Left ventricle myocardium inferior (tissue), 1 donor: ENCODE measurements at regions not wholly inside any gene's neighbourhood (a gene's known extent, or its start where the extent isn't known, plus 50 kb on each side); places are given as distances from the start of the nearest gene placed in this dataset.

Experiments
- DNase-seq: peaks from one replicate; pipeline ENCODE4 v3.0.0-alpha.2; 2020
- H3K27ac ChIP-seq: fragments of 200-600 bp; replicated peaks from 2 replicates; pipeline ENCODE4 v1.8.0; 2021
- H3K27me3 ChIP-seq: fragments of 200-600 bp; 2 replicates; pipeline ENCODE4 v1.8.0; 2021; ENCODE audit warnings: low read depth
- H3K36me3 ChIP-seq: fragments of 200-600 bp; 2 replicates; pipeline ENCODE4 v1.8.0; 2021
- H3K4me1 ChIP-seq: fragments of 200-600 bp; 2 replicates; pipeline ENCODE4 v1.8.0; 2021
- H3K4me3 ChIP-seq: fragments of 200-600 bp; 2 replicates; pipeline ENCODE4 v1.8.0; 2021; ENCODE audit warnings: mild to moderate bottlenecking, moderate library complexity
- H3K9me3 ChIP-seq: fragments of 200-600 bp; replicated peaks from 2 replicates; pipeline ENCODE4 v1.8.0; 2021
- CTCF ChIP-seq: fragments of 200-600 bp; IDR thresholded peaks from 2 replicates; pipeline ENCODE4 v1.8.0; 2021; ENCODE audit warnings: antibody characterized with exemption, mild to moderate bottlenecking, borderline replicate concordance
- intact Hi-C: fragments of 100-400 bp; cut with micrococcal nuclease; formaldehyde crosslinking; loops from one replicate; pipeline ENCODE4 v1.11.0; 2022
- donor health status: DM: no; HTN: yes; CAD: no; lungs with severe emphysema.

DNA sequence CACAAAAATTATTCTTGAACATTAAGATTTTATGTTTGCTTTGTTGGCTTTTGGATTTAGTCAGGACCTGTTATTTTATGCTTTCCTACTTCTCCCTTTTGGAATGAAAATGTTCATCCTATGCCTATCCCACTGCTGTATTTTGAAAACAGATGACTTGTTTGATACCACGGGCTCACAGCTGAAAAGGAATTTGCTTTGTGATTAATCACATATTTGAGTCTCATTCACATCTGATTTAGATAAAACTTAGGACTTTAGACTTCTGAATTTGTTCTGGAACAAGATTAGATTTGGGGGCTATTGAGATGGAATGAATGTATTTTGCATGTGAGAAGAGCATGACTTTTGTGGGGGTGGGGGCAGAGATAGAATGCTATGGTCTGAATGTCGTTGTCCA lies 1012.6 kb downstream of the CDH11 start:
- Histone ChIP-seq H3K27me3 (no peaks in the 10 kb centered on the region), H3K36me3 (no peaks in the 10 kb centered on the region), H3K4me1 (no peaks in the 10 kb centered on the region), H3K27ac (no peak overlapping the region), H3K9me3 (no peaks in the 10 kb centered on the region), H3K4me3 (no peak overlapping the region)
- intact Hi-C loops, result no loop called here
- no peak for DNase-seq
- no peak for TF ChIP-seq CTCF

DNA sequence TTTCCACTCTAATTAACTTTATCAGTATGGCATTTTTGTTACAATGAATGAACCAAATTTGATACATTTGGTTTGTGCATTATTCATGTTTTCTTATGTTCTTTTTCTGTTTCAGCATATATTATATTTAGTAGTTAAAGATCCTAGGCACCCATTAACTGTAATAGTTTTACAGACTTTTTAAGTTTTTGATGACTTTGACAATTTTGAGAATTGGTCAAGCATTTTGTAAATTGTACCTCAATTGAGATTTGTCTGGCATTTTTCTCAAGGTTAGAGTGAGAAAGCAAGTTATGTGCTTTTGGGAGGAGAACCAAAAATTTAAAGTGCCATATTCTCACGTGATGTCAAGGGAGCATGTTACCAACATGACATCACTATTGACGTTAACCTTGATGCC lies 1019.2 kb downstream of the CDH11 start:
- Histone ChIP-seq H3K36me3 (no peaks in the 10 kb centered on the region), H3K9me3 (no peaks in the 10 kb centered on the region), H3K27ac (no peak overlapping the region), H3K27me3 (no peaks in the 10 kb centered on the region), H3K4me1 (no peaks in the 10 kb centered on the region), H3K4me3 (no peak overlapping the region)
- no peak for DNase-seq
- intact Hi-C loops, result no loop called here
- TF ChIP-seq CTCF, result no peak

GRCh38 chr16:64098451-64098850 lies 1023.4 kb downstream of the CDH11 start:
- peaks cover 5% of the 10 kb centered on the region for H3K4me1 ChIP-seq
- TF ChIP-seq CTCF, result no peak
- no peaks in the 10 kb centered on the region for H3K9me3 ChIP-seq
- no peak overlapping the region for H3K4me3 ChIP-seq
- H3K27ac ChIP-seq, result no peak overlapping the region
- DNase-seq, result no peak
- no peaks in the 10 kb centered on the region for H3K27me3 ChIP-seq
- intact Hi-C loops, result no loop called here
- no peaks in the 10 kb centered on the region for H3K36me3 ChIP-seq

DNA sequence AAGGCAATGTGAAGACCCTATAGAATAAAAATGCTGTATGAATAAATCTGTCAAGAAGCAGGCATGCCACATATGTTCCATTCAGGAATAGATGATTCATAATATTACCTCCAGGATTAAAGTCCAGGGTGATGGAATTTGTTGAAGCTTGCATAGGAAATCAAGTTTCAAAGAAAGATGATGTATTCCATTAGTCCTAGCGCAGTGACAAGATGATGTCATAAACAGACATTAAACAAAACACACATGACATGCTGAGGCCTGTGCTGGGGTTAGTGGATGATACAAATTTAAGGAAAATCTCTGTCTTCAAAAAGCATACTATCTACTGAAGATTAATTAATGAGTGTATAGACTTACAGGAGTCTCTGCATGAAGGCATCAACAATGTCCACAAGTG lies 1025.2 kb downstream of the CDH11 start:
- no peak for DNase-seq
- H3K4me3 ChIP-seq, result no peak overlapping the region
- H3K9me3 ChIP-seq, result no peaks in the 10 kb centered on the region
- TF ChIP-seq CTCF, result no peak
- H3K27ac ChIP-seq, result no peak overlapping the region
- H3K27me3 ChIP-seq, result no peaks in the 10 kb centered on the region
- intact Hi-C loops, result no loop called here
- H3K4me1 ChIP-seq, result peaks cover 5% of the 10 kb centered on the region
- no peaks in the 10 kb centered on the region for H3K36me3 ChIP-seq

DNA sequence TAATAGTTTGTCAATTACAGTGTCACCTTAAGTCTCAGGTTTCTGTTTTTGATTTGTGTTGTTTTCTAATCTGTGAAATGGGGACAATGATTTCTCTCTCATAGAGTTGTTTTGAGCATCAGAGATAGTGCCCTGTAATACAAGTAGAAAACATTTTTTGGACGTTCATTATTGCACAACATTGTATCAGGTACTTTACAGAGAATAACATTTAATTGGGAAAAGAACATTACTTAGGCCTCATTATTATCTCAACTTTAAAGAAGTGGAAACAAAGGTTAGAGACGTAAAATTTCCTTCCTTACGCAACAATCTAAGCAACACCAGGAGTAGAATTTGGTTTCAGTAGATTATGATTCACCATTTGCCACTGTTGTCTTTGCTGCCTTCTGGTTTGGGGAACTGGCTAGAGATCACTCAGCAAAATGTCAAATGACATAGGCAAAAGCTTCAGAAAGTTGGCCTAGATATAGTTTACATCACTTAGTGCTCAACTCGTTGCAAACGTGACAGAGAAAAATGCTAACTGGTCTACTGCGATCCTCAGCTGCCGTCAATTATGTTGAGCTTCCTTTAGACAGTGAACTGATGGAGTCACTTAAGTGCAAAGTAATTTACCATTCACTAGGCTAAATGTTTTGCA lies 1026.8 kb downstream of the CDH11 start:
- H3K4me3 ChIP-seq, result no peak overlapping the region
- no peaks in the 10 kb centered on the region for H3K36me3 ChIP-seq
- DNase-seq, result no peak
- TF ChIP-seq CTCF, result no peak
- peaks cover 5% of the 10 kb centered on the region for H3K4me1 ChIP-seq
- no peaks in the 10 kb centered on the region for H3K9me3 ChIP-seq
- intact Hi-C loops, result no loop called here
- no peak overlapping the region for H3K27ac ChIP-seq
- no peaks in the 10 kb centered on the region for H3K27me3 ChIP-seq
